ENCODE measurements at regions not wholly inside any gene's neighbourhood (a gene's known extent, or its start where the extent isn't known, plus 50 kb on each side); places are given as distances from the start of the nearest gene placed in this dataset.
"Not testable (repeated sequence)": the region's sequence is repeated elsewhere in the genome, so short reads cannot be mapped to it uniquely, and the experiment has no call there.

GRCh38 chr5:71343994-71344393 lies 111.5 kb upstream of the BDP1 start:
- 95% methylated on average over 3 of the region's 4 CpGs; no CpG with 5 or more reads in 3 of the 4 donors for WGBS, 4 donors
- intact Hi-C loops (cut with DNase I); H3K27me3 ChIP-seq: not testable (repeated sequence)

GRCh38 chr5:71372601-71373000 lies 82.8 kb upstream of the BDP1 start:
- WGBS, 4 donors, result 59 to 64% (median 62%) methylated on average over 5 to 6 of the region's 6 CpGs
- intact Hi-C loops (cut with DNase I); H3K9me3 ChIP-seq (replicated peaks in 1 of 3): not testable (repeated sequence)

More at GRCh38 chr5:71343994-71344393, 111.5 kb upstream of the BDP1 start:
- H3K4me3 ChIP-seq; H3K27ac ChIP-seq; H3K4me1 ChIP-seq (replicated peaks in 1 of 2); DNase-seq; H3K36me3 ChIP-seq (replicated peaks in 1 of 2); H3K9me3 ChIP-seq (replicated peaks in 1 of 3): not testable (repeated sequence)

GRCh38 chr5:71373054-71373734 lies 82.3 kb upstream of the BDP1 start:
- DNase-seq; intact Hi-C loops (cut with DNase I); H3K4me3 ChIP-seq; H3K36me3 ChIP-seq (replicated peaks in 1 of 2); H3K4me1 ChIP-seq (replicated peaks in 1 of 2); H3K27me3 ChIP-seq; H3K27ac ChIP-seq; H3K9me3 ChIP-seq (replicated peaks in 1 of 3): not testable (repeated sequence)
- 34 to 42% (median 36%) methylated on average over 8 to 9 of the region's 9 CpGs for WGBS, 4 donors

More at GRCh38 chr5:71372601-71373000, 82.8 kb upstream of the BDP1 start:
- not testable (repeated sequence) for H3K27ac ChIP-seq; H3K27me3 ChIP-seq; DNase-seq; H3K36me3 ChIP-seq (replicated peaks in 1 of 2); H3K4me1 ChIP-seq (replicated peaks in 1 of 2); H3K4me3 ChIP-seq

- H3K9me3 ChIP-seq (replicated peaks in 1 of 3); intact Hi-C loops (cut with DNase I); DNase-seq; H3K36me3 ChIP-seq (replicated peaks in 1 of 2); H3K4me1 ChIP-seq (replicated peaks in 1 of 2); H3K27me3 ChIP-seq; H3K27ac ChIP-seq; H3K4me3 ChIP-seq: not testable (repeated sequence)
- WGBS, 4 donors, result 75 to 90% (median 86%) methylated on average over 3 of the region's 3 CpGs
Measured at GRCh38 chr5:71384204-71384603, 71.2 kb upstream of the BDP1 start.

- H3K4me1 ChIP-seq (replicated peaks in 1 of 2), result no peaks in the 10 kb centered on the region
- no peaks in the 10 kb centered on the region for H3K36me3 ChIP-seq (replicated peaks in 1 of 2)
- TF ChIP-seq POLR2A (IDR thresholded peaks at IDR 0.05) (no peak), CTCF (IDR thresholded peaks at IDR 0.05) (no peak)
- no peak overlapping the region for H3K4me3 ChIP-seq
- WGBS, 4 donors, result 12 to 21% (median 15%) methylated on average over 1 of the region's 1 CpG
- intact Hi-C loops (cut with DNase I), result no loop called here
- no peak for DNase-seq
- H3K9me3 ChIP-seq (replicated peaks in 1 of 3), result no peaks in the 10 kb centered on the region
- no peaks in the 10 kb centered on the region for H3K27me3 ChIP-seq
- H3K27ac ChIP-seq, result no peak overlapping the region
Measured at GRCh38 chr5:71384706-71385105, 70.7 kb upstream of the BDP1 start.

GRCh38 chr5:71385208-71385607 lies 70.2 kb upstream of the BDP1 start:
- intact Hi-C loops (cut with DNase I); H3K4me1 ChIP-seq (replicated peaks in 1 of 2); H3K27ac ChIP-seq; DNase-seq; H3K9me3 ChIP-seq (replicated peaks in 1 of 3); H3K27me3 ChIP-seq; H3K36me3 ChIP-seq (replicated peaks in 1 of 2); H3K4me3 ChIP-seq: not testable (repeated sequence)
- WGBS, 4 donors, result 44 to 60% (median 49%) methylated on average over 9 of the region's 9 CpGs

GRCh38 chr5:71388184-71388583 lies 67.3 kb upstream of the BDP1 start:
- H3K9me3 ChIP-seq (replicated peaks in 1 of 3); H3K36me3 ChIP-seq (replicated peaks in 1 of 2); H3K4me3 ChIP-seq; H3K4me1 ChIP-seq (replicated peaks in 1 of 2); H3K27me3 ChIP-seq; H3K27ac ChIP-seq; intact Hi-C loops (cut with DNase I): not testable (repeated sequence)
- 45 to 52% (median 47%) methylated on average over 4 of the region's 4 CpGs for WGBS, 4 donors
- DNase-seq, result peak in 1 of 7 donors; percentile 49

GRCh38 chr5:71398400-71398799 lies 57.1 kb upstream of the BDP1 start:
- 56 to 68% (median 66%) methylated on average over 4 to 5 of the region's 8 CpGs for WGBS, 4 donors
- H3K27me3 ChIP-seq; H3K9me3 ChIP-seq (replicated peaks in 1 of 3); intact Hi-C loops (cut with DNase I); H3K4me3 ChIP-seq; H3K4me1 ChIP-seq (replicated peaks in 1 of 2); H3K36me3 ChIP-seq (replicated peaks in 1 of 2); H3K27ac ChIP-seq; DNase-seq: not testable (repeated sequence)

GRCh38 chr5:71398859-71399258 lies 56.6 kb upstream of the BDP1 start:
- not testable (repeated sequence) for H3K4me3 ChIP-seq
- 72 to 94% (median 81%) methylated on average over 3 of the region's 3 CpGs for WGBS, 4 donors

GRCh38 chr5:71399443-71399842 lies 56.0 kb upstream of the BDP1 start:
- intact Hi-C loops (cut with DNase I); H3K4me3 ChIP-seq; H3K9me3 ChIP-seq (replicated peaks in 1 of 3); H3K27me3 ChIP-seq; DNase-seq; H3K27ac ChIP-seq; H3K4me1 ChIP-seq (replicated peaks in 1 of 2); H3K36me3 ChIP-seq (replicated peaks in 1 of 2): not testable (repeated sequence)
- 47 to 63% (median 50%) methylated on average over 3 of the region's 3 CpGs for WGBS, 4 donors

More at GRCh38 chr5:71398859-71399258, 56.6 kb upstream of the BDP1 start:
- H3K27me3 ChIP-seq; H3K9me3 ChIP-seq (replicated peaks in 1 of 3); H3K27ac ChIP-seq; DNase-seq; H3K36me3 ChIP-seq (replicated peaks in 1 of 2); H3K4me1 ChIP-seq (replicated peaks in 1 of 2); intact Hi-C loops (cut with DNase I): not testable (repeated sequence)

All from adrenal gland (tissue), 9 donors.